Limb (tissue), 2 donors: ENCODE measurements at regions not wholly inside any gene's neighbourhood (a gene's known extent, or its start where the extent isn't known, plus 50 kb on each side); places are given as distances from the start of the nearest gene placed in this dataset.
"Not testable (repeated sequence)": the region's sequence is repeated elsewhere in the genome, so short reads cannot be mapped to it uniquely, and the experiment has no call there.

Source experiments
- DNase-seq, 2 donors: peaks; one replicate each; pipeline ENCODE4 v3.0.0-alpha.2; 2016; ENCODE audit errors: extremely low spot score in 2 of 2

DNA sequence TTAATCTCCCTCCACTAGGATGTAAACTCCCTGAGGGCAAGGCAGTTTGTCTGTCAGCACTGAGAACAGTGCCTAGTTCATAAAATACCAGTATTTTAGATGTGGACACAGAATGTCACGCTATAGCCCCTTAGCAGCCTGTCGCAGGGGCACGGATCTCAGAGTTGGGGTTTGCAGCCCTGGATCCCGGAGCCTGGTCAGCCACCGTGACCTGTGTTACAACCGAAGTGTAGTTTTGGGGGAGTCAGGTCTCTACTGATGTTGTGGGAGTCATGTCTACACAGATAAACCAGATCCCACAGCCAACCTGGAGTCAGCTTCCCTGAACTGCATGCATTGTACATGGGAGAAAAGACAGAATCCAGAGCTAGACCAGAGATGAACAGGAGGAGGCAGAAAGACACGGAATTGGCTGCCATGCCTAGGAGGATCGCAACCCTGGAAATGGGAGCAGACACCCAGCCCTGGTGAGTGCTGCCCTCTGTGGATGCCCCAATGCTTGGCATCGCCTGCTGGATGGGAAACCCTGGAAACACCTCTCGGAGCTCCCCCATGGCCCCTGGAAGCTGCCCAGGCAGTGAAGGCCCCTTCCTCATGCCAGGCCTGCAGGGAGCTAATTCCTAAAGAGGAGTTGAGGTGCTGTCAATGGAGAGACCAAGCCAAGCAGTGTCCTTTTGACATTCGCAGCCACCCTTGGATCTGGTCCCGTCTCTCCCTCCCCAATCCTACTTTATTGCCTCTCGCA is 851.3 kb downstream of the TBC1D22A start:
- DNase-seq = peak in 1 of 2 donors; percentile 27

DNA sequence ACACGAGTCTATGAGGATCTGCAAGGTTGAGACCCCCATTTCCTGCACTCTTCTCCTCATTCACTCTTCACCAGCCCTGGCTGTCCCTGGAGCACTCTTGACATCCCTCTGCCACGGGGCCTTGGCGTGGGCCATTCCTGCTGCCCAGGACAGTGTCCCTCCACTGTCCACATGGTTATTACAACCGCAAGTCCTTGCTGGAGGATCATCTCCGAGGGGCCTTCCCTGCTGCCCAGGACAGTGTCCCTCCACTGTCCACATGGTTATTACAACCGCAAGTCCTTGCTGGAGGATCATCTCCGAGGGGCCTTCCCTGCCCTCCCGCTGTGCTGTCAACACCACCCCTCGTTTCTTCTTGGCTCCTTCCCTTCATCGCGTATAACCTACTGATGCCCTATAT is 850.7 kb downstream of the TBC1D22A start:
- DNase-seq = not testable (repeated sequence)

GRCh38 chr22:47612311-47612910 is 850.0 kb downstream of the TBC1D22A start:
- no peak for DNase-seq

DNA sequence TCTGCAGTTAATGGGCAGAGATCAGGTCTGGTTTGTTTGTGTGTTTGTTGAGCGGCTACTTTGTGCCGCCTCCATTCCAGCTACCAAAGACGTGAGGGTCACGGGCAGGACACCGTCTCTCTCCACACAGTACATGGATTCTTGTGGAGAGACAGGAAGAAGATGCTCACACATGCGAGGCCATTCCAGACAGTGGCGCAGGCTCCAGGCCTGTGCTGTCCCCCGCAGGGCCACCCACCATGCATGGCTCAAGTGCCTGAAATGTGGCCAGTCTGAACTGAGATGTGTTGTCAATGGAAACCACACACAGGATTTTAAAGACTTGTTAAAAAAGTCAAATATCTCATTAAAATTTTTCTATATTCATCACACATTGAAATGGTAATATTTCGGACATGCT is 848.3 kb downstream of the TBC1D22A start:
- DNase-seq = no peak

GRCh38 chr22:47610281-47610680 is 847.8 kb downstream of the TBC1D22A start:
- no peak for DNase-seq

DNA sequence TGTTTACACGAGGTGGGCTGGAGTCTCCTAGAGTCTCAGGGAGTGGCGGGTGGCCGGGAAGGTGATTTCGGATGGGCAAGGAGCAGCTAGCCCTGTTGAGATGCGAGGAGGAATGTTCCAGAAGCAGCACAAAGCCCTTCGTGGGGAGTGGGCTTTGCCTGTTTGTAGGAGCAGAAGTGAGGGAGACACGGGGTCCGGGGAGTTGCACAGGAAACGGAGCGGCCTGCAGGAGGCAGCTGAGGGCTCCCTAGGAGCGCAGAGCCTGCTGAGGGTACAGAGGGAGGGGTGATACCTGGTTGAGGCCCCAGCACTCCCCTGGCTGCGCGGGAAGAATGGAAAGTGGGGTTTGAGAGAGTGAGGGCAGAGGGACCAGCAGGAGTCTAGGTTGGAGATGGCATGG is 847.2 kb downstream of the TBC1D22A start:
- no peak for DNase-seq

DNA sequence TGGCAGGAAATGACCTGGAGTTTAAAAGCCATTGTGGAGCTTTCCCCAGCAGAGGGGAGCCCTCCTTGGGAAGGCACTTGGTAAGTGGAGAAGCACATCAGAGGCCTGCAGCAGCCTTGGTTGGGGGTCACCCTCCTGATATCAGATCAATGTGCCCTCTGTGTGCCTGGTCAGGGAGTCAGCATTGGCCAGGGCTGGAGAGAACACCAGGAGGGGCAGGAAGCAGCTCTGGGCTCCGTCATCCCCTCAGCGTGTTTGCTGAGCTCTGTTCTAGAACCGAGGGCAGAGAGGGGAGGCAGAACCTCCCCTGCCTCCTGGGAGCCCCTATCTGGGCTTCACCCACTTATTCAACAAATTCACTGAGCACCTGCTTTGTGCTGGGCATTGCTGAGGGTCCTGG is 846.0 kb downstream of the TBC1D22A start:
- DNase-seq = no peak

DNA sequence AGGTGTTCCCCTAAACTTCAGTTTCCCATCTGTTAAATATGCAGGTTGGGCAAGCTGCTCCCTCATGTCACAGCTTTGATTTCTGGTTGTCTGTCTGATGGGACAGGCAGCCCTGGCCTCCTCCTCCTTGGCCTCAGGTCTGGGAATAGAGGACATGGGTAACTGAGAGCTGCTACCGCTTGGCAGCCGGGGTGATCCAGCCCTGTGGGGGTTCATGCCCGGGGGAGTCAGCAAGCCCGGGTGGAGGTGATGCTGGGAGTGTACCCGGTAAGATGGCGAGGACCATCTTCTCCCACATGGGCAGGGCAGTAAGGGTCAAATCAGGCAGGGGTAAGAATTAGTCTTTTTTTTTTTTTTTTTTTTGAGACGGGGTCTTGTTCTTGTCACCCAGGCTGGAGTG is 845.0 kb downstream of the TBC1D22A start:
- no peak for DNase-seq

DNA sequence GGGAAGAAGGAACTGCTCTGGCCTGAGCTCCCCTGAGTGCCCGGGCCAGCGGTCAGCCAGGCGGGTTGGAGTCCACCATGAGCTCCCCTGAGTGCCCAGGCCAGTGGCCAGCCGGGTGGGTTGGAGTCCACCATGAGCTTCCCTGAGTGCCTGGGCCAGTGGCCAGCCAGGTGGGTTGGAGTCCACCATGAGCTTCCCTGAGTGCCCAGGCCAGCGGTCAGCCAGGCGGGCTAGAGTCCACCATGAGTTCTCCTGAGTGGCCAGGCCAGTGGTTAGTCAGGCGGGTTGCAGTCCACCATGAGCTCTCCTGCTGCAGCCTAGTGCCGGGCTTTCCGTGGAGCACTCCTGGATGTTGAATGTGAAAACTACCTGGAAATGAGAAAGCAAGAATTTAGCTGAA is 844.0 kb downstream of the TBC1D22A start:
- peak in 1 of 2 donors; percentile 16 for DNase-seq

GRCh38 chr22:47605886-47606285 is 843.4 kb downstream of the TBC1D22A start:
- DNase-seq = peak in 1 of 2 donors; percentile 15

DNA sequence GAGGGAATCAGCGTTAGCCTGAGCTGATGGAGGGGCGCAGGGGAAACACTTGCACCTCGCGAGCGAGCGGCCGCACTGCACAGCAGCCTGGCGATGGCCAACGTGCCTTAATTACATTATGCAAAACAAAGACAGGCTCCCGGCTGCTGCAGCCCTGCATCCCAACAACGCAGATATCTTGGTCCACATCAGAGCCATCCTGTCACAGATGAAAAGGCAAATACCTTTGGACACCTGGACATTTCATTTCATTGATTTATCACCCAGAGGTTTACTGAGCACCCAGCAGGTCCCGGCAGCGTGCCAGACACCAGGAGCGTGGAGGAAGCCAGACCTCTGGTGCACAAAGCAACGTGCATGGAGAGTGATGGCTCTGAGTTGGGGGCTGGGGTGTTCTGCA is 843.0 kb downstream of the TBC1D22A start:
- DNase-seq = peak in 1 of 2 donors; percentile 24

- DNase-seq = no peak
These were observed 842.1 kb downstream of the TBC1D22A start for GRCh38 chr22:47604563-47604962.

- no peak for DNase-seq
These were observed 840.3 kb downstream of the TBC1D22A start for GRCh38 chr22:47602732-47603131.

- DNase-seq = peak in 1 of 2 donors; percentile 5
These were observed 839.2 kb downstream of the TBC1D22A start for GRCh38 chr22:47601666-47602065.

- DNase-seq = no peak
These were observed 838.6 kb downstream of the TBC1D22A start for GRCh38 chr22:47600791-47601625.

- DNase-seq = no peak
These were observed 837.8 kb downstream of the TBC1D22A start for GRCh38 chr22:47600281-47600680.

- DNase-seq = no peak
These were observed 837.3 kb downstream of the TBC1D22A start for GRCh38 chr22:47599753-47600152.

- no peak for DNase-seq
These were observed 836.4 kb downstream of the TBC1D22A start for GRCh38 chr22:47598864-47599263.

GRCh38 chr22:47597041-47597440 is 834.6 kb downstream of the TBC1D22A start:
- DNase-seq = no peak

GRCh38 chr22:47596176-47596690 is 833.8 kb downstream of the TBC1D22A start:
- peak in 1 of 2 donors; percentile 11 for DNase-seq

GRCh38 chr22:47594836-47595521 is 832.5 kb downstream of the TBC1D22A start:
- DNase-seq = peak in 1 of 2 donors; percentile 5
